Astrocyte of the spinal cord (primary cell): ENCODE measurements at regions not wholly inside any gene's neighbourhood (a gene's known extent, or its start where the extent isn't known, plus 50 kb on each side); places are given as distances from the start of the nearest gene placed in this dataset.

Experiments
- DNase-seq: peaks from one replicate; pipeline ENCODE4 v3.0.0; 2011; ENCODE audit warnings: low read depth, low spot score
- H3K4me3 ChIP-seq: 2 replicates; pipeline ENCODE4 v1.5.1; 2011; ENCODE audit warnings: low read depth, mild to moderate bottlenecking, low read length, moderate library complexity
- CTCF ChIP-seq: IDR thresholded peaks from 2 replicates; pipeline ENCODE4 v1.5.1; 2012; ENCODE audit warnings: low read depth, mild to moderate bottlenecking, low read length, inconsistent platforms
- in situ Hi-C: cut with HindIII; loops from 2 replicates; pipeline ENCODE4 v1.10.0; 2017; ENCODE audit warnings: low sequenced_read_pairs

- H3K4me3 ChIP-seq: no peak overlapping the region
- no peak for TF ChIP-seq CTCF
- DNase-seq: no peak
- in situ Hi-C loops: no loop called here
Observed at GRCh38 chr14:103217538-103217937, 94.3 kb downstream of the TNFAIP2 start.

- no peak for DNase-seq
- H3K4me3 ChIP-seq: no peak overlapping the region
- TF ChIP-seq CTCF: no peak
- in situ Hi-C loops: no loop called here
Observed at GRCh38 chr14:103220134-103220981, 97.1 kb downstream of the TNFAIP2 start.

GRCh38 chr14:103220982-103221641 lies 97.9 kb downstream of the TNFAIP2 start:
- TF ChIP-seq CTCF: no peak
- in situ Hi-C loops: no loop called here
- no peak for DNase-seq
- no peak overlapping the region for H3K4me3 ChIP-seq

GRCh38 chr14:103221781-103222358 lies 98.6 kb downstream of the TNFAIP2 start:
- no peak overlapping the region for H3K4me3 ChIP-seq
- in situ Hi-C loops: no loop called here
- no peak for TF ChIP-seq CTCF
- no peak for DNase-seq

GRCh38 chr14:103223818-103224352 lies 100.6 kb downstream of the TNFAIP2 start:
- DNase-seq: no peak
- TF ChIP-seq CTCF: no peak
- no peak overlapping the region for H3K4me3 ChIP-seq
- in situ Hi-C loops: no loop called here

GRCh38 chr14:103225062-103225461 lies 101.8 kb downstream of the TNFAIP2 start:
- no peak for DNase-seq
- in situ Hi-C loops: no loop called here
- TF ChIP-seq CTCF: no peak

More at GRCh38 chr14:103225062-103225461, 101.8 kb downstream of the TNFAIP2 start:
- no peak overlapping the region for H3K4me3 ChIP-seq
